ENCODE measurements at regions not wholly inside any gene's neighbourhood (a gene's known extent, or its start where the extent isn't known, plus 50 kb on each side); places are given as distances from the start of the nearest gene placed in this dataset.

DNA sequence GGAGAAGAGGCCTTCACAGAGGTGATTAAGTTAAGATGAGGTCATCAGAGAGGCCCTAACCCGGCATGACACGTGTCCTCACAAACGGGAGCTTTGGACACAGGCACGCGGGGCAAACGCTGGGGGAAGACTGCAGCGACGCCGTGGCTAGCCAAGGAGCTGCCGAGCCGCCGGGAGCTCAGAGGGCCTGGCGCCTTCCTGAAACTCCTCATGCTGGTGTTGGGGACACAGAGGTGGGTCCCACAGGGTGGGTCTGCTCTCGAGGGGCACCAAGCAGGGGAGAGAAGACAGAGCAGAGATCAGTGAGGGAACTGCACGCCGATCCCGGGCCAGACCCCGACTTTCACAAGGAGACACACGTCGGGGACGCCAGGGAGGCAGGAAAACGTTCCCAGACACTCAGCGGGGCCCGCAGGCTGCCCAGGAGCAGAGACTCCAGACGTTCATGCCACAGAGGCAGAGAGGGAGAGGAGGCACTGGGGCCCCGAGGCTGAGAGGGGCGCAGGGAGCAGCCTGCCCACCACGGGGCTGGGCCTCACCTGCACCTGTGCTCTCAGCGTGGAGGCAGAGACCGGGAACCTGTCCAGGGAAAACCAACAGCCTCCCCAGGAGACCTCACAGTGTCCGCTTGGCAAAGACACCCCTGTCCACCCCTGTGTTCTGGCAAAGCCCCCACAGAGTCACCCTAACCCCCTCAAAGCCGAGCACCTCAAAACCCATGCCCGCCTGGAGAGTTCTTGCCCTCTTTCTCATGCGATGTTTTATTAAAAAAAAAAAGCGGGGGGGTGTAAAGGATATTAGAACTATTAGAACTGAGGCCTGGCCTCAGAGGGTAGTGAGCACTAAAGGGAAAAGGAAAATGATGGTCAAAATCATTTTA, 103.8 kb downstream of the PDGFA start:
- no peak for DNase-seq (ENCODE audit: low read depth)
- in situ Hi-C loops (cut with HindIII; ENCODE audit: low sequenced_read_pairs): no loop called here
- TF ChIP-seq, protein P1, sequence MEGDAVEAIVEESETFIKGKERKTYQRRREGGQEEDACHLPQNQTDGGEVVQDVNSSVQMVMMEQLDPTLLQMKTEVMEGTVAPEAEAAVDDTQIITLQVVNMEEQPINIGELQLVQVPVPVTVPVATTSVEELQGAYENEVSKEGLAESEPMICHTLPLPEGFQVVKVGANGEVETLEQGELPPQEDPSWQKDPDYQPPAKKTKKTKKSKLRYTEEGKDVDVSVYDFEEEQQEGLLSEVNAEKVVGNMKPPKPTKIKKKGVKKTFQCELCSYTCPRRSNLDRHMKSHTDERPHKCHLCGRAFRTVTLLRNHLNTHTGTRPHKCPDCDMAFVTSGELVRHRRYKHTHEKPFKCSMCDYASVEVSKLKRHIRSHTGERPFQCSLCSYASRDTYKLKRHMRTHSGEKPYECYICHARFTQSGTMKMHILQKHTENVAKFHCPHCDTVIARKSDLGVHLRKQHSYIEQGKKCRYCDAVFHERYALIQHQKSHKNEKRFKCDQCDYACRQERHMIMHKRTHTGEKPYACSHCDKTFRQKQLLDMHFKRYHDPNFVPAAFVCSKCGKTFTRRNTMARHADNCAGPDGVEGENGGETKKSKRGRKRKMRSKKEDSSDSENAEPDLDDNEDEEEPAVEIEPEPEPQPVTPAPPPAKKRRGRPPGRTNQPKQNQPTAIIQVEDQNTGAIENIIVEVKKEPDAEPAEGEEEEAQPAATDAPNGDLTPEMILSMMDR (IDR thresholded peaks at IDR 0.05; ENCODE audit: low read depth, low read length, missing control alignments): no peak
- no peak overlapping the region for H3K4me3 ChIP-seq (ENCODE audit: low read depth, low read length)

DNA sequence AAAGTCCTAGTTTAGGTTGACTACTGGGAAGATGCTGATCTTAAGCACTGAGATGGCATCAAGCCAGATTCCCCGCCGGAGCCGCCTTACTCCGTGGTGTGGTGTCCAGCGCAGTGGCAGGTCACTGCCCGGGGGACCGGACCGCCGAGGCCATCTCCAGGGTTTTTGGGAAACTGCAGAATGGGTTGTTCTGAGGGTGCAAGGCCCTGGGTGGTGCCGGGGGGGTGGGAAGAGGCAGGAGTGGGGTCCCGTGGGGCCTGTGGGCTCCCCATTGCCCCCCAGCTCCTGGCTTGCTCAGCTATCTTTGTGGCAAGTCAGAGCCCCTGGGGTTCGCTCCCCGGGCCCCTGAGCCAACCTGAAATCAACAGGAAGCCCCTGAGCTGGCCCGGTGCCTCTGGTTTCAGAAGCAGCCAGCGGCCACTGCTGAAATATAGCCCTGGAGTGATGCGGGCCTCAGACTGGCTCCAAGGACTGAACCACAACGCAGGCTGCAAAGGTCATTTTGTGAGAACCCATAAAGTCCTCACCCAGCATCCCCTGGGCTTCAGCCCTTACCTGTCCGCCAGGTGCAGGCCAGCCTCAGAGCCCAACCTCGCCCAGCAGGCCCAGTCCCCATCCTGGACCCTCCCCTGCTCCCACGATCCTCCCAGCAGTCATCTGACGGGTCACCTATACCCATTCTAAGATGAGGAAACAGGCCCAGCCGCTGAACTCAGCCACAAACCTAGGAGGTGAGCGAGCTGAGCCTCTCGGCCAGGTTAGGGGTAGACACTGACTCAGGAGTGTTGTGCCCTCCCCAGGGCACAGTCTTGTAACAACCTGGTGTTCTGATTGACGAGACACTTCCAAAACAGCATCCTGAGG, 102.7 kb downstream of the PDGFA start:
- no peak for DNase-seq (ENCODE audit: low read depth)
- in situ Hi-C loops (cut with HindIII; ENCODE audit: low sequenced_read_pairs): no loop called here
- H3K4me3 ChIP-seq (ENCODE audit: low read depth, low read length): no peak overlapping the region
- TF ChIP-seq, protein P1 (IDR thresholded peaks at IDR 0.05; ENCODE audit: low read depth, low read length, missing control alignments): no peak

DNA sequence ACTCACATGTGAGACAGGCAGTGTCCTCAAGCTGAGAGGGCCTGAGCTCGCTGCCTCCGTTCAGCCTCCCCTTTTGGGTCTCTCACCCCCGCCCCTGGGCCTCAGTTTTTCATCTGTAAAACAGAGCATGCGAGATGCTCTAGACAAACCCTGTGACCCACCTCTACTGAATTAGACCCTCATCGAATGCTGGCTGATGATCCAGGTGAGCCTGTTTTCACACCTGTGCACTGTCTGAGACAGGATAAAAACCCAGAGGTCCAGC, 102.1 kb downstream of the PDGFA start:
- in situ Hi-C loops (cut with HindIII; ENCODE audit: low sequenced_read_pairs): no loop called here
- DNase-seq (ENCODE audit: low read depth): no peak
- H3K4me3 ChIP-seq (ENCODE audit: low read depth, low read length): no peak overlapping the region
- TF ChIP-seq, protein P1 (IDR thresholded peaks at IDR 0.05; ENCODE audit: low read depth, low read length, missing control alignments): no peak

DNA sequence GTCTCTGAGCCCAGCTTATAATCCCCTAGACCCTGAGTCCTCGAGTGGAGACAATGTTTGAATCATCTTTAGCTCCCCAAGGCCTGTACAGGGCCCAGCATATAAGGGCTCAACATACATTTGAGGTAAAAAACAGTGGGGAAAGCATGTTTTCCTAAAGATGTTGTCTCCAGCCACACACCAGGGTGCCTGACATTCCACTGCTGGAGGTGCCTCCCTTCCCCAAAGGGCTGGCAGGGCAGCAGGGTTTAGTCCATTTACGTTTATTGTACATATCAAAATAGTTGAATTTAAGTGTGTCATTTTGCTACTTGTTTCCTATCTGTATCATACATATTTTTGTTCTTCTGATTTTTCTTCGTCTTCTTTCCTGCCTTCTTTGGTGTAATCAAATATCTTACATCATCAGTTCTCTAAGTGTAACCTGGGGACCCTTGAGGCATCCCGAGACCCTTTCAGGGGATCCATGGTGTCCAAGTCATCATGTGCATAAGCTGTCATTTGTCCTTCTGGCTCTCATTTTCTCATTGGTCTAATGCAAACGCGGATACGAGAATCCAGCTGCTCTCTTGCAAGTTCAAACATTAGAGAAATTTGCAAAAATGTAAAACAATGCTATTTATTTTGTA, 101.6 kb downstream of the PDGFA start:
- TF ChIP-seq, protein P1 (IDR thresholded peaks at IDR 0.05; ENCODE audit: low read depth, low read length, missing control alignments): no peak
- H3K4me3 ChIP-seq (ENCODE audit: low read depth, low read length): no peak overlapping the region
- DNase-seq (ENCODE audit: low read depth): no peak
- in situ Hi-C loops (cut with HindIII; ENCODE audit: low sequenced_read_pairs): no loop called here

DNA sequence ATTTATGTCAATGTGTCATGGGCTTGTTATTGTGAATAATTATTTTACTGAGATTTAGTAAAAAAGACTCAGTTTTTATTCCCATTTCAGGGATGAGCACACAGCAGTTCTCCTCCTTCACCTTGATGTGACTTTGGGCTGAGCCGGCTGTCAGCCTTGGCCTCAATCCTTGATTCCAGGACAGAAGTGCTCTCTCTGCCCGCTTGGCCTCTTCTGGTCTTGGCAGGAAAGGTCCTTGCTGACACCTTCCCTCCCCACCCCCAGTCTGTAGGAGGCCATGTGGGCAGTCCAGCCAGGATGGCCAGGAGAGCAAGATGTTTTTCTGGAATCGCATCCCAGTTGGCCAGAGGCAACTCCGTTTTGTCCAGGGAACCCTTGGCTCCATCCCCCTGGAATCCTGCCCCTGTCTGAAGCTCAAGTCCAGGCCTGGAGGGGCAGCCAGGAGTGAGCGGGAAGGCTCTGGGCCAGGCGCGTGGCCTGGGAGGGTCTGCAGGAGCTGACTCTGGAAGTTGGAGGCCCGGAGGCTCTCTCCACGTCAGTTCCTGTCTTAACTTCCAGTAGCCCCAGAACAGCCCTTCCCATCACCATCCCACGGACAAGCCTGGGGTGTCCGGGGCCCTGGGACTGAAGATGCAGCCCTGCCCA, 100.9 kb downstream of the PDGFA start:
- TF ChIP-seq, protein P1 (IDR thresholded peaks at IDR 0.05; ENCODE audit: low read depth, low read length, missing control alignments): no peak
- no peak for DNase-seq (ENCODE audit: low read depth)
- in situ Hi-C loops (cut with HindIII; ENCODE audit: low sequenced_read_pairs): no loop called here
- no peak overlapping the region for H3K4me3 ChIP-seq (ENCODE audit: low read depth, low read length)
